ENCODE measurements at regions not wholly inside any gene's neighbourhood (a gene's known extent, or its start where the extent isn't known, plus 50 kb on each side); places are given as distances from the start of the nearest gene placed in this dataset.
A peak's percentile ranks its signal among the peaks of the same experiment; 100 is the strongest.

DNA sequence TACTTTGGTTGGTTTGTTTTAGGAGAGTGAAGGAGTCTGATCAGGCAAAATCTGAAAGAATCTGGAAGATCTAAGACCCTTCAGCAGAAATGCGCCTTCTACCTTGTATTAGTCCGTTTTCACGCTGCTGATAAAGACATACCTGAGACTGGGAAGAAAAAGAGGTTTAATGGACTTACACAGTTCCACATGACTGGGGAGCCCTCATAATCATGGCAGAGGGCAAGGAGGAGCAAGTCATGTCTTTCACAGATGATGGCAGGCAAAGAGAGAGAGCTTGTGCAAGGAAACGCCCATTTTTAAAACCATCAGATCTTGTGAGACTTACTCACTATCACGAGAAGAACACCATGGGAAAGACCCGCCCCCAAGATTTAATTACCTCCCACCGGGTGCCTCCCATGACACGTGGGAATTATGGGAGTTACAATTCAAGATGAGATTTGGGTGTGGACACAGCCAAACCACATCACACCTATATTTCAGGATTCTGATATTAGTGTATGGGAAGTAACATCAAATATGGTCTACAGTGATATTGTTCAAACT, 99.3 kb downstream of the GLUL start (continued):
- no peak for TF ChIP-seq NR2F6 (CRISPR knock-in tag; IDR thresholded peaks at IDR 0.05)
- TF ChIP-seq NR2C1 (IDR thresholded peaks at IDR 0.05) = no peak
- TF ChIP-seq NR2C1 (tag; IDR thresholded peaks at IDR 0.05) = 0 out of 2 replicates have a peak, but pooled peaks have one; percentile 7
- TF ChIP-seq, protein P1, sequence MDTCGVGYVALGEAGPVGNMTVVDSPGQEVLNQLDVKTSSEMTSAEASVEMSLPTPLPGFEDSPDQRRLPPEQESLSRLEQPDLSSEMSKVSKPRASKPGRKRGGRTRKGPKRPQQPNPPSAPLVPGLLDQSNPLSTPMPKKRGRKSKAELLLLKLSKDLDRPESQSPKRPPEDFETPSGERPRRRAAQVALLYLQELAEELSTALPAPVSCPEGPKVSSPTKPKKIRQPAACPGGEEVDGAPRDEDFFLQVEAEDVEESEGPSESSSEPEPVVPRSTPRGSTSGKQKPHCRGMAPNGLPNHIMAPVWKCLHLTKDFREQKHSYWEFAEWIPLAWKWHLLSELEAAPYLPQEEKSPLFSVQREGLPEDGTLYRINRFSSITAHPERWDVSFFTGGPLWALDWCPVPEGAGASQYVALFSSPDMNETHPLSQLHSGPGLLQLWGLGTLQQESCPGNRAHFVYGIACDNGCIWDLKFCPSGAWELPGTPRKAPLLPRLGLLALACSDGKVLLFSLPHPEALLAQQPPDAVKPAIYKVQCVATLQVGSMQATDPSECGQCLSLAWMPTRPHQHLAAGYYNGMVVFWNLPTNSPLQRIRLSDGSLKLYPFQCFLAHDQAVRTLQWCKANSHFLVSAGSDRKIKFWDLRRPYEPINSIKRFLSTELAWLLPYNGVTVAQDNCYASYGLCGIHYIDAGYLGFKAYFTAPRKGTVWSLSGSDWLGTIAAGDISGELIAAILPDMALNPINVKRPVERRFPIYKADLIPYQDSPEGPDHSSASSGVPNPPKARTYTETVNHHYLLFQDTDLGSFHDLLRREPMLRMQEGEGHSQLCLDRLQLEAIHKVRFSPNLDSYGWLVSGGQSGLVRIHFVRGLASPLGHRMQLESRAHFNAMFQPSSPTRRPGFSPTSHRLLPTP (IDR thresholded peaks at IDR 0.05; ENCODE audit: borderline replicate concordance, extremely low read depth, insufficient read length) = no peak
- no peak for TF ChIP-seq STAG1 (CRISPR knock-in tag; IDR thresholded peaks at IDR 0.05; ENCODE audit: borderline replicate concordance)
- TF ChIP-seq ZNF174 (CRISPR knock-in tag; IDR thresholded peaks at IDR 0.05) = no peak
- TF ChIP-seq, protein P2, sequence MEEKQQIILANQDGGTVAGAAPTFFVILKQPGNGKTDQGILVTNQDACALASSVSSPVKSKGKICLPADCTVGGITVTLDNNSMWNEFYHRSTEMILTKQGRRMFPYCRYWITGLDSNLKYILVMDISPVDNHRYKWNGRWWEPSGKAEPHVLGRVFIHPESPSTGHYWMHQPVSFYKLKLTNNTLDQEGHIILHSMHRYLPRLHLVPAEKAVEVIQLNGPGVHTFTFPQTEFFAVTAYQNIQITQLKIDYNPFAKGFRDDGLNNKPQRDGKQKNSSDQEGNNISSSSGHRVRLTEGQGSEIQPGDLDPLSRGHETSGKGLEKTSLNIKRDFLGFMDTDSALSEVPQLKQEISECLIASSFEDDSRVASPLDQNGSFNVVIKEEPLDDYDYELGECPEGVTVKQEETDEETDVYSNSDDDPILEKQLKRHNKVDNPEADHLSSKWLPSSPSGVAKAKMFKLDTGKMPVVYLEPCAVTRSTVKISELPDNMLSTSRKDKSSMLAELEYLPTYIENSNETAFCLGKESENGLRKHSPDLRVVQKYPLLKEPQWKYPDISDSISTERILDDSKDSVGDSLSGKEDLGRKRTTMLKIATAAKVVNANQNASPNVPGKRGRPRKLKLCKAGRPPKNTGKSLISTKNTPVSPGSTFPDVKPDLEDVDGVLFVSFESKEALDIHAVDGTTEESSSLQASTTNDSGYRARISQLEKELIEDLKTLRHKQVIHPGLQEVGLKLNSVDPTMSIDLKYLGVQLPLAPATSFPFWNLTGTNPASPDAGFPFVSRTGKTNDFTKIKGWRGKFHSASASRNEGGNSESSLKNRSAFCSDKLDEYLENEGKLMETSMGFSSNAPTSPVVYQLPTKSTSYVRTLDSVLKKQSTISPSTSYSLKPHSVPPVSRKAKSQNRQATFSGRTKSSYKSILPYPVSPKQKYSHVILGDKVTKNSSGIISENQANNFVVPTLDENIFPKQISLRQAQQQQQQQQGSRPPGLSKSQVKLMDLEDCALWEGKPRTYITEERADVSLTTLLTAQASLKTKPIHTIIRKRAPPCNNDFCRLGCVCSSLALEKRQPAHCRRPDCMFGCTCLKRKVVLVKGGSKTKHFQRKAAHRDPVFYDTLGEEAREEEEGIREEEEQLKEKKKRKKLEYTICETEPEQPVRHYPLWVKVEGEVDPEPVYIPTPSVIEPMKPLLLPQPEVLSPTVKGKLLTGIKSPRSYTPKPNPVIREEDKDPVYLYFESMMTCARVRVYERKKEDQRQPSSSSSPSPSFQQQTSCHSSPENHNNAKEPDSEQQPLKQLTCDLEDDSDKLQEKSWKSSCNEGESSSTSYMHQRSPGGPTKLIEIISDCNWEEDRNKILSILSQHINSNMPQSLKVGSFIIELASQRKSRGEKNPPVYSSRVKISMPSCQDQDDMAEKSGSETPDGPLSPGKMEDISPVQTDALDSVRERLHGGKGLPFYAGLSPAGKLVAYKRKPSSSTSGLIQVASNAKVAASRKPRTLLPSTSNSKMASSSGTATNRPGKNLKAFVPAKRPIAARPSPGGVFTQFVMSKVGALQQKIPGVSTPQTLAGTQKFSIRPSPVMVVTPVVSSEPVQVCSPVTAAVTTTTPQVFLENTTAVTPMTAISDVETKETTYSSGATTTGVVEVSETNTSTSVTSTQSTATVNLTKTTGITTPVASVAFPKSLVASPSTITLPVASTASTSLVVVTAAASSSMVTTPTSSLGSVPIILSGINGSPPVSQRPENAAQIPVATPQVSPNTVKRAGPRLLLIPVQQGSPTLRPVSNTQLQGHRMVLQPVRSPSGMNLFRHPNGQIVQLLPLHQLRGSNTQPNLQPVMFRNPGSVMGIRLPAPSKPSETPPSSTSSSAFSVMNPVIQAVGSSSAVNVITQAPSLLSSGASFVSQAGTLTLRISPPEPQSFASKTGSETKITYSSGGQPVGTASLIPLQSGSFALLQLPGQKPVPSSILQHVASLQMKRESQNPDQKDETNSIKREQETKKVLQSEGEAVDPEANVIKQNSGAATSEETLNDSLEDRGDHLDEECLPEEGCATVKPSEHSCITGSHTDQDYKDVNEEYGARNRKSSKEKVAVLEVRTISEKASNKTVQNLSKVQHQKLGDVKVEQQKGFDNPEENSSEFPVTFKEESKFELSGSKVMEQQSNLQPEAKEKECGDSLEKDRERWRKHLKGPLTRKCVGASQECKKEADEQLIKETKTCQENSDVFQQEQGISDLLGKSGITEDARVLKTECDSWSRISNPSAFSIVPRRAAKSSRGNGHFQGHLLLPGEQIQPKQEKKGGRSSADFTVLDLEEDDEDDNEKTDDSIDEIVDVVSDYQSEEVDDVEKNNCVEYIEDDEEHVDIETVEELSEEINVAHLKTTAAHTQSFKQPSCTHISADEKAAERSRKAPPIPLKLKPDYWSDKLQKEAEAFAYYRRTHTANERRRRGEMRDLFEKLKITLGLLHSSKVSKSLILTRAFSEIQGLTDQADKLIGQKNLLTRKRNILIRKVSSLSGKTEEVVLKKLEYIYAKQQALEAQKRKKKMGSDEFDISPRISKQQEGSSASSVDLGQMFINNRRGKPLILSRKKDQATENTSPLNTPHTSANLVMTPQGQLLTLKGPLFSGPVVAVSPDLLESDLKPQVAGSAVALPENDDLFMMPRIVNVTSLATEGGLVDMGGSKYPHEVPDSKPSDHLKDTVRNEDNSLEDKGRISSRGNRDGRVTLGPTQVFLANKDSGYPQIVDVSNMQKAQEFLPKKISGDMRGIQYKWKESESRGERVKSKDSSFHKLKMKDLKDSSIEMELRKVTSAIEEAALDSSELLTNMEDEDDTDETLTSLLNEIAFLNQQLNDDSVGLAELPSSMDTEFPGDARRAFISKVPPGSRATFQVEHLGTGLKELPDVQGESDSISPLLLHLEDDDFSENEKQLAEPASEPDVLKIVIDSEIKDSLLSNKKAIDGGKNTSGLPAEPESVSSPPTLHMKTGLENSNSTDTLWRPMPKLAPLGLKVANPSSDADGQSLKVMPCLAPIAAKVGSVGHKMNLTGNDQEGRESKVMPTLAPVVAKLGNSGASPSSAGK (IDR thresholded peaks at IDR 0.05) = peak; percentile 54; the same call in 1 of the 2 replicates
- TF ChIP-seq CLOCK (CRISPR knock-in tag; IDR thresholded peaks at IDR 0.05; ENCODE audit: borderline replicate concordance) = no peak
- TF ChIP-seq DMBX1 (CRISPR knock-in tag; IDR thresholded peaks at IDR 0.05; ENCODE audit: borderline replicate concordance) = peak; percentile 63
- TF ChIP-seq ZNF347 (CRISPR knock-in tag; IDR thresholded peaks at IDR 0.05; ENCODE audit: low read depth) = no peak
- no peak for TF ChIP-seq RBM39 (optimal IDR thresholded peaks at IDR 0.05; ENCODE audit: low read depth, low read length)
- TF ChIP-seq GATAD2A (IDR thresholded peaks at IDR 0.05) = no peak

All from K562 (cell line).